DMS 273 (cell line): ENCODE measurements at regions not wholly inside any gene's neighbourhood (a gene's known extent, or its start where the extent isn't known, plus 50 kb on each side); places are given as distances from the start of the nearest gene placed in this dataset.

Experiments
- DNase-seq: peaks from one replicate; lab custom pipeline; 2025; ENCODE audit not compliant: unreplicated experiment; lab: John Stamatoyannopoulos, UW

- DNase-seq = no peak
Observed at GRCh38 chr13:74973935-74974879, 507.8 kb downstream of the TBC1D4 start.

GRCh38 chr13:74969419-74969818 is 512.5 kb downstream of the TBC1D4 start:
- no peak for DNase-seq

- DNase-seq = peak; percentile 9
Observed at GRCh38 chr13:74966814-74967424, 515.0 kb downstream of the TBC1D4 start.

GRCh38 chr13:74966275-74966674 is 515.7 kb downstream of the TBC1D4 start:
- DNase-seq = no peak

GRCh38 chr13:74945637-74946036 is 536.3 kb downstream of the TBC1D4 start:
- DNase-seq = no peak

- DNase-seq = no peak
Observed at GRCh38 chr13:74931698-74932433, 550.1 kb downstream of the TBC1D4 start.

- DNase-seq = no peak
Observed at GRCh38 chr13:74930402-74931165, 551.4 kb downstream of the TBC1D4 start.

- DNase-seq = no peak
Observed at GRCh38 chr13:74929436-74929835, 552.5 kb downstream of the TBC1D4 start.

GRCh38 chr13:74927823-74928222 is 554.1 kb downstream of the TBC1D4 start:
- DNase-seq = no peak

- no peak for DNase-seq
Observed at GRCh38 chr13:74922963-74923362, 559.0 kb downstream of the TBC1D4 start.

GRCh38 chr13:74921326-74921725 is 560.6 kb downstream of the TBC1D4 start:
- no peak for DNase-seq

- DNase-seq = no peak
Observed at GRCh38 chr13:74920920-74921319, 561.0 kb downstream of the TBC1D4 start.

GRCh38 chr13:74920361-74920760 is 561.6 kb downstream of the TBC1D4 start:
- no peak for DNase-seq

- no peak for DNase-seq
Observed at GRCh38 chr13:74919914-74920313, 562.1 kb downstream of the TBC1D4 start.

GRCh38 chr13:74912898-74913297 is 569.1 kb downstream of the TBC1D4 start:
- DNase-seq = no peak

GRCh38 chr13:74910415-74910814 is 571.6 kb downstream of the TBC1D4 start:
- DNase-seq = no peak

GRCh38 chr13:74907788-74908187 is 574.2 kb downstream of the TBC1D4 start:
- no peak for DNase-seq

GRCh38 chr13:74904556-74904955 is 577.4 kb downstream of the TBC1D4 start:
- DNase-seq = peak; percentile 4

- DNase-seq = no peak
Observed at GRCh38 chr13:74895042-74895796, 586.8 kb downstream of the TBC1D4 start.

GRCh38 chr13:74892096-74892495 is 589.9 kb downstream of the TBC1D4 start:
- no peak for DNase-seq
